Bronchial epithelial cell (primary cell): ENCODE measurements at regions not wholly inside any gene's neighbourhood (a gene's known extent, or its start where the extent isn't known, plus 50 kb on each side); places are given as distances from the start of the nearest gene placed in this dataset.
A peak's percentile ranks its signal among the peaks of the same experiment; 100 is the strongest.

Source experiments
- DNase-seq: peaks from one replicate; pipeline ENCODE4 v3.0.0-alpha.2; 2010; ENCODE audit warnings: low read depth
- FAIRE-seq: peaks from 2 replicates; lab custom pipeline; 2011; peaks lifted over from hg19 to GRCh38; lab: Jason Lieb, UNC
- H3K27me3 ChIP-seq: 2 replicates; pipeline ENCODE4 v1.5.1; 2011; ENCODE audit warnings: low read length; ENCODE audit not compliant: control insufficient read depth, insufficient read depth
- H3K36me3 ChIP-seq: 2 replicates; pipeline ENCODE4 v1.5.1; 2011; ENCODE audit warnings: low read length; ENCODE audit not compliant: control insufficient read depth, insufficient read depth
- H3K4me3 ChIP-seq: 2 replicates; pipeline ENCODE4 v1.5.1; 2011; ENCODE audit warnings: mild to moderate bottlenecking, low read depth, low read length, control low read depth
- TF ChIP-seq, protein P1 (sequence below): IDR thresholded peaks from 2 replicates; pipeline ENCODE4 v1.5.1; 2011; ENCODE audit warnings: mild to moderate bottlenecking, moderate library complexity, low read length, control low read depth, inconsistent platforms; ENCODE audit not compliant: insufficient read depth, severe bottlenecking

DNA sequence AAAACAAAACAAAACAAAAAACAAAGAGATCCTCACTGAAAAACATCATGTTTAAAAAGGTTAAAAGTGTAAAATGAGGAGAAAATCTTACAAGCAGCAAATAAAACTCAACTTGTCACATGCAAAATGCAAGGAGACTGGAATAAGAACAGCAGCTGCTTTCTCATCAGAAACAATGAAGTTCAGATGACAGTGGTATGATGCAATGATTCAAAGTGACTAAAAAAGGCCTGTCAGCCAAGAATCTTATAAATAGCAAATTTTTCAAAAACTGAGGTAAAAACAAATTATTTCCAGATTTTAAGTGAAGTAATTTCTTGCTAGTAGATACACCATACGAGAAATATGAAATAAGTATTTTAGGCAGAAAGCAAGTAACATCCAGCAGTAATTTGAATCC is 68.6 kb upstream of the EPHA3 start:
- no peak for DNase-seq
- FAIRE-seq: no peak
- no peaks in the 10 kb centered on the region for H3K36me3 ChIP-seq
- H3K27me3 ChIP-seq: no peaks in the 10 kb centered on the region
- H3K4me3 ChIP-seq: no peak overlapping the region
- TF ChIP-seq, protein P1, sequence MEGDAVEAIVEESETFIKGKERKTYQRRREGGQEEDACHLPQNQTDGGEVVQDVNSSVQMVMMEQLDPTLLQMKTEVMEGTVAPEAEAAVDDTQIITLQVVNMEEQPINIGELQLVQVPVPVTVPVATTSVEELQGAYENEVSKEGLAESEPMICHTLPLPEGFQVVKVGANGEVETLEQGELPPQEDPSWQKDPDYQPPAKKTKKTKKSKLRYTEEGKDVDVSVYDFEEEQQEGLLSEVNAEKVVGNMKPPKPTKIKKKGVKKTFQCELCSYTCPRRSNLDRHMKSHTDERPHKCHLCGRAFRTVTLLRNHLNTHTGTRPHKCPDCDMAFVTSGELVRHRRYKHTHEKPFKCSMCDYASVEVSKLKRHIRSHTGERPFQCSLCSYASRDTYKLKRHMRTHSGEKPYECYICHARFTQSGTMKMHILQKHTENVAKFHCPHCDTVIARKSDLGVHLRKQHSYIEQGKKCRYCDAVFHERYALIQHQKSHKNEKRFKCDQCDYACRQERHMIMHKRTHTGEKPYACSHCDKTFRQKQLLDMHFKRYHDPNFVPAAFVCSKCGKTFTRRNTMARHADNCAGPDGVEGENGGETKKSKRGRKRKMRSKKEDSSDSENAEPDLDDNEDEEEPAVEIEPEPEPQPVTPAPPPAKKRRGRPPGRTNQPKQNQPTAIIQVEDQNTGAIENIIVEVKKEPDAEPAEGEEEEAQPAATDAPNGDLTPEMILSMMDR: no peak

DNA sequence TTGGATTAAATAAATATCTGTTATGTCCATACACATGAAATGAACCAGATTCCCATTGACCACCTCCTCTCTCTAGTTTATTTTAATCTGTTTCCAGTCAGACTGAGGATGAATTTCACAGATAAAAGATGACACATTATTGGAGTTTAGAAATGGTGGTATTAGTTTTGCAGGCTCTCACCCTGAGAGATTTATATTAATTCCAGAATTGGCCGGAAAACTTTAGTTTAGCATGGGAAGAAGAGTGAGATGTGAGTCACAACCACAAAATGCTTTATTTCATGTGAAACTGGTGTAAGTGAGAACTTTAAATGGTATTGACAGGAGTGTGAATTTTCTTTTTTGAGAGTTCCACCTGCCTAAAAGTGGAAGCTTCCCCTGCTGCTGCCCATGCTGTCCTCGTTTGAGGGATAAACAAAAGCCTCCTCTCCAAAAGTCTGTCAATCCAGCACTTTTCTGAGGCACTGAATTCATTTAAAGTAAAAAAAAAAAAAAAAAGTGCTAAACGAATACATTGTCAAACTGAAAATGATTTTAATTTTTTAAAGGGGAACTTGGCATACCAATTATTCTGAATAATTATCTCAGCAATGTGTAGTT is 65.1 kb upstream of the EPHA3 start:
- FAIRE-seq (no peak), DNase-seq (no peak)
- H3K36me3 ChIP-seq: no peaks in the 10 kb centered on the region

DNA sequence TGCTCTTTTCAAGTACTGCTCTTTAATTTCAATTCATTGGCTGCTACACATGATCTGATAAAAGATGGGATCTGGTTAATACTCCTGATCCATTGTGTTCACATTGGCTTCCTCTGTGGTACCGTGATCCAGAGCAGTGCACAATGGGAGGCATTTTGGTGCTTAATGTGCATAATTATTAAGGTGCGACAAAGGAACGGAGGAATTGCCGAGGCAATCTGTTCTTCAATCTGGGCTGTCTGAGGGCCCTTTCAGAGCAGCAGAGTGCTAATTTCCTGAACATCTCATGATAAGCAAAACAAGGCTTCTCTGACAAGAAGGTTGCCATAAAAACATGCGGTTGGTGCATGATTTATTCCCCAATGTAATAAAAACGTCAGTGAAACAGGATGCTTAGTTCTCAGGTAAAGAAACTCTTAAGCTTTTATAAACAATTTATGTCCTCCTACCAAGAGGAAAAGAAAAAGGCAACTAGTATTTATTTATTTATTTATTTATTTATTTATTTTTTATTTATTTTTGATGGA is 64.0 kb upstream of the EPHA3 start:
- no peaks in the 10 kb centered on the region for H3K36me3 ChIP-seq
- FAIRE-seq (no peak), DNase-seq (no peak)
- no peaks in the 10 kb centered on the region for H3K27me3 ChIP-seq
- no peak overlapping the region for H3K4me3 ChIP-seq
- TF ChIP-seq, protein P1: no peak

More for the DNA sequence above, 65.1 kb upstream of the EPHA3 start:
- Histone ChIP-seq H3K4me3 (no peak overlapping the region), H3K27me3 (no peaks in the 10 kb centered on the region)
- TF ChIP-seq, protein P1: no peak

DNA sequence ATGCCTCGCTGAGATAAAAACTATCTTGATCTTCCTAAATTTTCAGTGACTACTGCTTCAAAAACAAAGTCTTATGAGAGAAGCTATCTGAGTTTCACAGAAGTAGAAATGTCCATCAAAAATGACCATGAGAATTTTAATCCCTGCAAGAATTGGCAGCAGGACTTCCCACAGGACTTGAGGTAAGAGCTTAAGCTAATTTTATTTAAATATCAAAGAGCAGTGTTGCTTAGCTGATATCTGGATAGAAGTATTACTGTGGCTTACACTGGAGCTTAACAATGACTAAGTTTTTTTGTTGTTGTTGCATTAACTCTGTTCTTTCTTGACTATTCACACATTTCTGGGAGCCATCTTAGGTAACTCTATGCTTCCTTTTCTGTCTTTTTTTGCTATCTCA is 60.8 kb upstream of the EPHA3 start:
- DNase-seq (no peak), FAIRE-seq (no peak)
- TF ChIP-seq, protein P1: no peak
- Histone ChIP-seq H3K4me3 (no peak overlapping the region), H3K36me3 (no peaks in the 10 kb centered on the region), H3K27me3 (no peaks in the 10 kb centered on the region)

DNA sequence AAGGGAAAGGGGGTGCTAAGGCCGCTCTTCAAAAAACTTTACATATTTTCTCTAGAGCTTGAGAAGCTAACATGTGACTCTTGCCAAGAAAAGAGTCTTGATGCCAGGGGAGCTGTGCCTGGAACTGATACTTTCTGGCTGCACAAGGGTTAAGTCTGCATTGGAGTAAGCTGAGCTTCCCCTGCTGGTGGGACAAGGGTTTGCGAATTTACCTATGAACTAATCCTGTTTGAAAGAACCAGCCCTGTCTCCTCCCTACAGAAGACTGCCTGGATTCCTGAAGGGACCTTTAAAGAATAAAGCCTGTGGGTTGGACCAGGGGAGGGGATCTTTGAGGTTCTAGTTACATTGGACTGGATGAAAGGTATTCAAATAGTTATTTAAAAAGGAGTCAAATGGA is 58.3 kb upstream of the EPHA3 start:
- no peaks in the 10 kb centered on the region for H3K27me3 ChIP-seq
- TF ChIP-seq, protein P1: peak; percentile 41
- H3K4me3 ChIP-seq: no peak overlapping the region
- DNase-seq (peak; percentile 23), FAIRE-seq (no peak)
- no peaks in the 10 kb centered on the region for H3K36me3 ChIP-seq

DNA sequence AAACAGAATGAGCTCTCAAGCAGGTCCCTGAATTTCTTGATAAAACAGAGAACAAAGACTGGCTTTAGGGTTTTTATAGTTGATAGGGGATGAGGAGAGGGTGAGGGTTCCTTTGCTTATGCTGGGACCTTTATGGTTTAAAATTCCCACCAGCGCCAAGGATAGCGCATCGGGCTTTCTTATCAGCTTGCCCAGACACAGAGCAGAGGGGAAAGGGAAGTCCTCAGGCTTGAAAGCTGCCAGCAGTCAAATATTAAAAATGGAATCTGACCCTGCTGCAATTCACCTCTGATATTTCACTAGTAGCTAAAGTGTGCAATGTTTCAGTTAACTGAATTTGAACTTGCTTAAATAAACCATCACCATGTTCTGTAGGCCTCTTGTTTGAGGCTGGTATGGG is 55.0 kb upstream of the EPHA3 start:
- FAIRE-seq (no peak), DNase-seq (no peak)
- TF ChIP-seq, protein P1: no peak
- no peak overlapping the region for H3K4me3 ChIP-seq
- H3K36me3 ChIP-seq: no peaks in the 10 kb centered on the region
- no peaks in the 10 kb centered on the region for H3K27me3 ChIP-seq
